ENCODE measurements at regions not wholly inside any gene's neighbourhood (a gene's known extent, or its start where the extent isn't known, plus 50 kb on each side); places are given as distances from the start of the nearest gene placed in this dataset.

DNA sequence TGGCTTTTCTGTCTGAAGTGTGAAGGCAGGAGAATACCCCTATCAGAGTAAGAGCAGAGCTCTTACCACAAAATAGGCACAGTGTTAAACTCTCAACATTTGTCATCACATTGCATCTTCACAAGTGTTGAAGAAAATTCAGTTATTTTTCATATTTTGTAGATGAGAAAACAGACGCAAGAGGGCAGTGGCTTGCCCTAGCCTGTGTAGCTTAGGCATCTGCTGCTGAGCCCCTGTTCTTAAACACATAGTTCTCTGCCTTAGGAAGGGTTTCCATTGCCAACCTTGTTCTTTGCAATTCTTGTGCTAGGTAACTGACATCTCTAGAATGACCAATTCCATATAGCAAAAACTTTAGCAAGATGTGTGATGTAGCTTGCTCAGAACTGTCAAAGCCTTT, 112.7 kb upstream of the RMDN2 start:
- CTCF ChIA-PET = no interaction called here
- in situ Hi-C loops (cut with HindIII; ENCODE audit: low pct_unique_long_range_greater_than_20kb, low sequenced_read_pairs) (no loop called here), intact Hi-C loops (cut with micrococcal nuclease; ENCODE audit: unreplicated experiment) (no loop called here)
- Histone ChIP-seq H3K4me1 (ENCODE audit: control insufficient read depth, insufficient read depth, low read length) (no peaks in the 10 kb centered on the region), H3K27me3 (ENCODE audit: control insufficient read depth, insufficient read depth, low read length) (no peaks in the 10 kb centered on the region), H3K4me3 (ENCODE audit: low read depth in 2 of 2, low read length in 2 of 2) (no peak overlapping the region), H3K36me3 (ENCODE audit: control insufficient read depth, insufficient read depth, low read length) (no peaks in the 10 kb centered on the region), H3K27ac (ENCODE audit: low read length) (no peak overlapping the region), H3K9me3 (ENCODE audit: control insufficient read depth, insufficient read depth, low read depth, low read length) (no peaks in the 10 kb centered on the region)
- no peak for ATAC-seq
- POLR2A ChIA-PET = no interaction called here
- no TSS peak for BruUV-seq (replicated peaks)
- no peak for TF ChIP-seq SIN3A (IDR thresholded peaks at IDR 0.05; ENCODE audit: borderline replicate concordance, insufficient read depth, low read depth, low read length)
- TF ChIP-seq, protein P1, sequence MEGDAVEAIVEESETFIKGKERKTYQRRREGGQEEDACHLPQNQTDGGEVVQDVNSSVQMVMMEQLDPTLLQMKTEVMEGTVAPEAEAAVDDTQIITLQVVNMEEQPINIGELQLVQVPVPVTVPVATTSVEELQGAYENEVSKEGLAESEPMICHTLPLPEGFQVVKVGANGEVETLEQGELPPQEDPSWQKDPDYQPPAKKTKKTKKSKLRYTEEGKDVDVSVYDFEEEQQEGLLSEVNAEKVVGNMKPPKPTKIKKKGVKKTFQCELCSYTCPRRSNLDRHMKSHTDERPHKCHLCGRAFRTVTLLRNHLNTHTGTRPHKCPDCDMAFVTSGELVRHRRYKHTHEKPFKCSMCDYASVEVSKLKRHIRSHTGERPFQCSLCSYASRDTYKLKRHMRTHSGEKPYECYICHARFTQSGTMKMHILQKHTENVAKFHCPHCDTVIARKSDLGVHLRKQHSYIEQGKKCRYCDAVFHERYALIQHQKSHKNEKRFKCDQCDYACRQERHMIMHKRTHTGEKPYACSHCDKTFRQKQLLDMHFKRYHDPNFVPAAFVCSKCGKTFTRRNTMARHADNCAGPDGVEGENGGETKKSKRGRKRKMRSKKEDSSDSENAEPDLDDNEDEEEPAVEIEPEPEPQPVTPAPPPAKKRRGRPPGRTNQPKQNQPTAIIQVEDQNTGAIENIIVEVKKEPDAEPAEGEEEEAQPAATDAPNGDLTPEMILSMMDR (IDR thresholded peaks at IDR 0.05) = peak; percentile 13; the same call in 1 of the 2 replicates
- no peak for DNase-seq (ENCODE audit: low read depth, low spot score)

DNA sequence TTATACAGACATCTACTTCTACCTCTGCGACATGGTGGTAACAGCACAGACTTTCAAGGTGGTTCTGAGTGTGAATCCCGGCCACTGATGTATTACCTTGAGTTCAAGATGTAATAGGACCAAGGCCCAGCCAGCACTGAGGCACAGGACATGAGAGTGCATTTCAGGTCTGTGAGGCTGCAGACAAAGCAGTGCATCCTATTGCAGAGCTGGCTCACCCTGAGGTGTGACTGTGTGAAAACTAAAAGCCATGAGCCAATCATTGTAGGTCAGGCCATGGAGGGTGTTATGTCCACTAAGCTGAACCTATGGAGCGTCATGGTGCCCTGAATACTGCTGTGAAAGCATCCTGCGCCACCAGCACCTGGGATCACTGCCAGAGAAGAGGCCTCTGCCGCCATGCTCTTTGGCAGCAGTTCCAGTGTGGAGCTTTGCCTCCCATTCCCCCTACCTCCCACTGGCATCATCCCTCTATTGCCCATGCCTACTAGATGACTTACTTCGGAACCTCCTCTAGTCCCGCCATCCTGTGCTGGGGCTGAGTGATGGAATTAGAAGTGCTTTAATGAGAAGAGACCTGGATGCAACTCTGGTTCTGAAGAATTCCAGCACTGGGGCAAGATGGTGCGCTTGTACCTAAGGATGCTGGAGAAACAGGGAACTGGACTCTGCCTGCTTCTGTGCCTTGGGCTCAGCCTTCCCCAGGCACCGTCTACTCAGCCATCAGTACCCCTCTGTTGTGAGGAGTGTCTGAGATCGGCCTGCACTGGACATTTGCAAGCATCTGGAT, 112.0 kb upstream of the RMDN2 start:
- TF ChIP-seq, protein P1 (IDR thresholded peaks at IDR 0.05) = no peak
- TF ChIP-seq, protein P2, sequence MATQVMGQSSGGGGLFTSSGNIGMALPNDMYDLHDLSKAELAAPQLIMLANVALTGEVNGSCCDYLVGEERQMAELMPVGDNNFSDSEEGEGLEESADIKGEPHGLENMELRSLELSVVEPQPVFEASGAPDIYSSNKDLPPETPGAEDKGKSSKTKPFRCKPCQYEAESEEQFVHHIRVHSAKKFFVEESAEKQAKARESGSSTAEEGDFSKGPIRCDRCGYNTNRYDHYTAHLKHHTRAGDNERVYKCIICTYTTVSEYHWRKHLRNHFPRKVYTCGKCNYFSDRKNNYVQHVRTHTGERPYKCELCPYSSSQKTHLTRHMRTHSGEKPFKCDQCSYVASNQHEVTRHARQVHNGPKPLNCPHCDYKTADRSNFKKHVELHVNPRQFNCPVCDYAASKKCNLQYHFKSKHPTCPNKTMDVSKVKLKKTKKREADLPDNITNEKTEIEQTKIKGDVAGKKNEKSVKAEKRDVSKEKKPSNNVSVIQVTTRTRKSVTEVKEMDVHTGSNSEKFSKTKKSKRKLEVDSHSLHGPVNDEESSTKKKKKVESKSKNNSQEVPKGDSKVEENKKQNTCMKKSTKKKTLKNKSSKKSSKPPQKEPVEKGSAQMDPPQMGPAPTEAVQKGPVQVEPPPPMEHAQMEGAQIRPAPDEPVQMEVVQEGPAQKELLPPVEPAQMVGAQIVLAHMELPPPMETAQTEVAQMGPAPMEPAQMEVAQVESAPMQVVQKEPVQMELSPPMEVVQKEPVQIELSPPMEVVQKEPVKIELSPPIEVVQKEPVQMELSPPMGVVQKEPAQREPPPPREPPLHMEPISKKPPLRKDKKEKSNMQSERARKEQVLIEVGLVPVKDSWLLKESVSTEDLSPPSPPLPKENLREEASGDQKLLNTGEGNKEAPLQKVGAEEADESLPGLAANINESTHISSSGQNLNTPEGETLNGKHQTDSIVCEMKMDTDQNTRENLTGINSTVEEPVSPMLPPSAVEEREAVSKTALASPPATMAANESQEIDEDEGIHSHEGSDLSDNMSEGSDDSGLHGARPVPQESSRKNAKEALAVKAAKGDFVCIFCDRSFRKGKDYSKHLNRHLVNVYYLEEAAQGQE (IDR thresholded peaks at IDR 0.05; ENCODE audit: insufficient read depth in 1 of 2, low read depth in 2 of 2, low read length in 1 of 2) = no peak
- no peak for TF ChIP-seq POLR2AphosphoS5 (IDR thresholded peaks at IDR 0.05; ENCODE audit: low read depth, low read length)
- Histone ChIP-seq H3K9me3 (ENCODE audit: control insufficient read depth, insufficient read depth, low read depth, low read length) (no peaks in the 10 kb centered on the region), H3K4me3 (ENCODE audit: low read depth in 2 of 2, low read length in 2 of 2) (no peak overlapping the region), H3K27me3 (ENCODE audit: control insufficient read depth, insufficient read depth, low read length) (no peaks in the 10 kb centered on the region), H3K4me1 (ENCODE audit: control insufficient read depth, insufficient read depth, low read length) (no peaks in the 10 kb centered on the region), H3K27ac (ENCODE audit: low read length) (no peak overlapping the region), H3K36me3 (ENCODE audit: control insufficient read depth, insufficient read depth, low read length) (no peaks in the 10 kb centered on the region)
- intact Hi-C loops (cut with micrococcal nuclease; ENCODE audit: unreplicated experiment) (no loop called here), in situ Hi-C loops (cut with HindIII; ENCODE audit: low pct_unique_long_range_greater_than_20kb, low sequenced_read_pairs) (no loop called here)
- CTCF ChIA-PET = no interaction called here
- BruUV-seq (replicated peaks) = no TSS peak
- no peak for DNase-seq (ENCODE audit: low read depth, low spot score)
- ATAC-seq = no peak
- POLR2A ChIA-PET = no interaction called here
